Hepatocyte (in vitro differentiated cells): ENCODE measurements at regions not wholly inside any gene's neighbourhood (a gene's known extent, or its start where the extent isn't known, plus 50 kb on each side); places are given as distances from the start of the nearest gene placed in this dataset.

ENCODE experiments used
- DNase-seq: peaks from one replicate; pipeline ENCODE4 v3.0.0-alpha.2; 2016; ENCODE audit warnings: low spot score
- H2AFZ ChIP-seq: fragments of 200-600 bp; sonication (generic); 2 replicates; pipeline ENCODE4 v1.6.0; 2016; ENCODE audit warnings: antibody characterized with exemption, mild to moderate bottlenecking
- H3K27ac ChIP-seq: fragments of 200-600 bp; sonication (generic); 2 replicates; pipeline ENCODE4 v1.5.1; 2016; ENCODE audit warnings: mild to moderate bottlenecking
- H3K27me3 ChIP-seq: fragments of 200-600 bp; sonication (generic); 2 replicates; pipeline ENCODE4 v1.6.1; 2016
- H3K36me3 ChIP-seq: fragments of 200-600 bp; sonication (generic); replicated peaks from 2 replicates; pipeline ENCODE4 v1.5.1; 2016; ENCODE audit warnings: low read depth; ENCODE audit not compliant: insufficient read depth
- H3K4me1 ChIP-seq: fragments of 200-600 bp; sonication (generic); 2 replicates; pipeline ENCODE4 v1.5.1; 2016; ENCODE audit warnings: mild to moderate bottlenecking, moderate library complexity; ENCODE audit not compliant: insufficient read depth
- H3K4me2 ChIP-seq: fragments of 200-600 bp; sonication (generic); 2 replicates; pipeline ENCODE4 v1.6.0; 2016
- H3K4me3 ChIP-seq: fragments of 200-600 bp; sonication (generic); 2 replicates; pipeline ENCODE4 v1.5.1; 2016; ENCODE audit warnings: mild to moderate bottlenecking
- H3K79me2 ChIP-seq: fragments of 200-600 bp; sonication (generic); 2 replicates; pipeline ENCODE4 v1.6.0; 2017; ENCODE audit warnings: mild to moderate bottlenecking
- H3K9me2 ChIP-seq: fragments of 200-600 bp; sonication (generic); replicated peaks from 2 replicates; pipeline ENCODE4 v1.6.0; 2017; ENCODE audit warnings: mild to moderate bottlenecking; ENCODE audit not compliant: insufficient read depth
- H3K9me3 ChIP-seq: fragments of 200-600 bp; sonication (generic); 2 replicates; pipeline ENCODE4 v1.5.1; 2016; ENCODE audit warnings: low read depth, mild to moderate bottlenecking
- H4K20me1 ChIP-seq: fragments of 200-600 bp; sonication (generic); 2 replicates; pipeline ENCODE4 v1.6.0; 2016; ENCODE audit warnings: mild to moderate bottlenecking; ENCODE audit not compliant: insufficient read depth, poor library complexity, severe bottlenecking
- CTCF ChIP-seq: fragments of 200-600 bp; sonication (generic); IDR thresholded peaks from 2 replicates; pipeline ENCODE4 v1.5.1; 2016; ENCODE audit warnings: antibody characterized with exemption, mild to moderate bottlenecking; ENCODE audit not compliant: poor library complexity
- EZH2 ChIP-seq: fragments of 200-600 bp; sonication (generic); IDR thresholded peaks from 2 replicates; pipeline ENCODE4 v1.6.1; 2016; ENCODE audit warnings: antibody characterized with exemption, mild to moderate bottlenecking, borderline replicate concordance
- EZH2phosphoT487 ChIP-seq: fragments of 200-600 bp; sonication (generic); IDR thresholded peaks from one replicate; pipeline ENCODE4 v1.6.1; 2018; ENCODE audit warnings: antibody characterized with exemption, mild to moderate bottlenecking, low read depth, moderate library complexity; ENCODE audit not compliant: unreplicated experiment, severe bottlenecking
- WGBS: methylation state at CpG from one replicate; pipeline ENCODE4 v1.1.6; 2016; ENCODE audit warnings: low lambda C conversion rate; ENCODE audit errors: missing lambda C conversion rate; 5-methylcytosine and 5-hydroxymethylcytosine counted together

GRCh38 chr13:76756451-76756850 is 129.8 kb downstream of the KCTD12 start:
- WGBS = 92% methylated on average over 2 of the region's 2 CpGs
- H3K4me3 ChIP-seq = no peak overlapping the region
- no peak overlapping the region for H3K27ac ChIP-seq
- TF ChIP-seq EZH2 = no peak
- no peak for TF ChIP-seq EZH2phosphoT487
- no peaks in the 10 kb centered on the region for H3K4me1 ChIP-seq
- DNase-seq = no peak
- H3K27me3 ChIP-seq = no peaks in the 10 kb centered on the region
- H4K20me1 ChIP-seq = no peaks in the 10 kb centered on the region
- no peaks in the 10 kb centered on the region for H3K9me3 ChIP-seq
- no peaks in the 10 kb centered on the region for H3K36me3 ChIP-seq
- H3K79me2 ChIP-seq = no peaks in the 10 kb centered on the region
- H2AFZ ChIP-seq = no peak overlapping the region
- H3K4me2 ChIP-seq = no peak overlapping the region
- no peaks in the 10 kb centered on the region for H3K9me2 ChIP-seq

DNA sequence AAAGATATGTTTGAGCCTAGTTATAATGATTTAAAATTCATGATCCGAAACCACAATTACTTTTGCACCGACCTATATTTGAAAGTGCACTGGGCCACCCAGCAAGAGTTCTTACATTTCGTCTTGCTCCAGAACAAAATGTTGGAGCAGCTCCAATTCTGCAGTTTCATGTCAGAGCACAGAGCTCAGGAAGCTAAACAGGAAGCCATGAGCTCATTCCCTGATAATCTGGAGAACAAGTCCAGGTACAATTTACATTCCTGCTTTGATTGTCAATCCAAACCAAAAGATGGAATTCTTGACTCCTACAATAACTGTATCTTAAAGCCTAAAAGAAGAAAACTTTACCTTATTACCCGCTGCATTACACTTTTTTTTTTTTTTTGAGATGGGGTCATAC is 131.8 kb downstream of the KCTD12 start:
- peak; percentile 13 for DNase-seq
- Histone ChIP-seq H3K36me3 (no peaks in the 10 kb centered on the region), H2AFZ (no peak overlapping the region), H3K9me2 (no peaks in the 10 kb centered on the region), H4K20me1 (no peaks in the 10 kb centered on the region), H3K9me3 (no peaks in the 10 kb centered on the region), H3K4me3 (no peak overlapping the region), H3K4me2 (no peak overlapping the region), H3K4me1 (no peaks in the 10 kb centered on the region), H3K27ac (no peak overlapping the region), H3K79me2 (no peaks in the 10 kb centered on the region), H3K27me3 (no peaks in the 10 kb centered on the region)
- 63% methylated on average over 4 of the region's 4 CpGs for WGBS
- TF ChIP-seq EZH2phosphoT487 = no peak
- no peak for TF ChIP-seq CTCF
- TF ChIP-seq EZH2 = no peak

- no peaks in the 10 kb centered on the region for H3K79me2 ChIP-seq
- H3K4me1 ChIP-seq = no peaks in the 10 kb centered on the region
- H3K9me2 ChIP-seq = no peaks in the 10 kb centered on the region
- H3K36me3 ChIP-seq = no peaks in the 10 kb centered on the region
- WGBS = 93% methylated on average over 3 of the region's 3 CpGs
- H3K4me3 ChIP-seq = no peak overlapping the region
- no peak overlapping the region for H3K4me2 ChIP-seq
- no peak overlapping the region for H3K27ac ChIP-seq
- H3K9me3 ChIP-seq = no peaks in the 10 kb centered on the region
- H4K20me1 ChIP-seq = no peaks in the 10 kb centered on the region
- DNase-seq = no peak
- H2AFZ ChIP-seq = no peak overlapping the region
- no peaks in the 10 kb centered on the region for H3K27me3 ChIP-seq
- TF ChIP-seq EZH2 (no peak), EZH2phosphoT487 (no peak), CTCF (no peak)
These were observed 134.9 kb downstream of the KCTD12 start for GRCh38 chr13:76751278-76751677.

DNA sequence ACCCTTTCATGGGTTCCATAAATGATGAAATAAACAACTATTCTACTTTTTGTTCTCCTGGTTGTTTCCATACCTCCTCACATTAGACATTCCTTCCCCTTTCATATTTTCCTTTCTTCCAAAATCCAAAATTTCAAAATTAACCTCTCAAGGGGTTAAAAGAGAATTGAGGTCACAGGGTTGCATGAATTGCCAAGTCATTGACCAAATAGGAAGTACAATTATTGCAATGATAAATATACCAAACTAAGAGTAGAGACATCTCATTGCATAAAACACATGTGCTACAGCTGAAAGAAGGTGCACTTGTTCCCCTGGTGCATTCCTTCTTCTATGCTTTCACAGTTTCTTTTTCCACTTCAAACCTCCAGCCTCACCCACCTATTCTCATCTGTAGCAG is 136.1 kb downstream of the KCTD12 start:
- Histone ChIP-seq H3K27ac (no peak overlapping the region), H2AFZ (no peak overlapping the region)

More for the DNA sequence above, 136.1 kb downstream of the KCTD12 start:
- no peaks in the 10 kb centered on the region for H3K36me3 ChIP-seq
- no peak overlapping the region for H3K4me2 ChIP-seq
- H3K27me3 ChIP-seq = no peaks in the 10 kb centered on the region
- TF ChIP-seq CTCF (no peak), EZH2 (no peak), EZH2phosphoT487 (no peak)
- no peaks in the 10 kb centered on the region for H3K4me1 ChIP-seq
- no peaks in the 10 kb centered on the region for H3K79me2 ChIP-seq
- H4K20me1 ChIP-seq = no peaks in the 10 kb centered on the region
- H3K9me3 ChIP-seq = no peaks in the 10 kb centered on the region
- no peaks in the 10 kb centered on the region for H3K9me2 ChIP-seq
- DNase-seq = no peak
- no peak overlapping the region for H3K4me3 ChIP-seq
